ENCODE measurements at regions not wholly inside any gene's neighbourhood (a gene's known extent, or its start where the extent isn't known, plus 50 kb on each side); places are given as distances from the start of the nearest gene placed in this dataset.

DNA sequence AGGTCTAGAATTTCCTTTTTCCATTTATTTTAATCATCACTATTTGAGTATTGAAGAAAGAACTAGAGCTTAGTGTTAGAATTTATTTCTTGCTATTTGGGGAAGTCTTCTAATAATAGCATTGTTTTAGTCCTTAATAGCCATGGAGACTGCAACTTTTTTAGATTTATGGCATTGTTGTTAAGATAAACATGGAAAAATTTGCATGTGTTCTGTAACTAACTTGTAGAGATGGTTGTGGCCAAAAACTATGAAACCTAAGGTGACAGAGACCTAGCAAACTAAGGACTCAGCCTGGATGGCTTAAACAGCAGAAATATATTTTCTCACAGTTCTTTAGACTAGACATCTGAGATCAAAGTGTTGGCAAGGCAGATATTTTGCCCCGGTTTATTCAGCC, 246.4 kb downstream of the SPRY2 start:
- TF ChIP-seq CTCF (IDR thresholded peaks at IDR 0.05; ENCODE audit: low read depth, low read length, poor library complexity, severe bottlenecking) (no peak), EZH2phosphoT487 (IDR thresholded peaks at IDR 0.05; ENCODE audit: borderline replicate concordance, low read length) (no peak)

Data from DOHH2 (cell line).